GM18499 (cell line): ENCODE measurements at regions not wholly inside any gene's neighbourhood (a gene's known extent, or its start where the extent isn't known, plus 50 kb on each side); places are given as distances from the start of the nearest gene placed in this dataset.
A peak's percentile ranks its signal among the peaks of the same experiment; 100 is the strongest.

ENCODE experiments used
- ATAC-seq: cut with Tn5 transposase; IDR thresholded peaks from one replicate; pipeline ENCODE4 v1.9.1; 2021; ENCODE audit warnings: moderate number of reproducible peaks; ENCODE audit not compliant: insufficient read depth, unreplicated experiment

- no peak for ATAC-seq
Observed at GRCh38 chr16:62240722-62241121, 204.5 kb upstream of the CDH8 start.

- peak; percentile 97 for ATAC-seq
Observed at GRCh38 chr16:62225675-62226074, 189.4 kb upstream of the CDH8 start.

DNA sequence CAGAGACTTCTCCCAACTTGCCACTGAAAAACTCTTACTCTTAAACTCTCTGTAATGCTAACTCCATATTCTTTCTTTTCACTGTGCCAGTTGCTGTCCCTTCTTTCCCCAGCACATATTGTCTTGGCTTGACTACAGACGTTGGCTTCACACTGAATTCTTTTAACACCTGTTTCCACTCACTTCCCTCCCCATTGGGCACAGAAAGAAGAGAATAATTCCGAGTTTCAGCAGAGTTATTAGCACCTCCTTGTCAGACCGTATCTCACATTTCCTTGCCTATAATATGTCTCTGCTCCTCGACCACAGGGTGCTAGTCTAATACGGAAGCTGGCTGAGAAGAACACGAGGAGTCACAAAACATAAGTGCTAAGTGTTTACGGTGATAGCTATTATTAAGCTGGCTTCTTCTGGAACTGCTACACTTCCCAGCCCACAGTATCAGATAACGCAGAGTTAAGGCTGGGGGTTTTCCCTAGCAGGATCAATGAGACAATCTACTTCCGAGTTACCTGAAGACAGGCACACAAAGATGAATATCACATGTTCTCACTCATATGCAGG is 188.5 kb upstream of the CDH8 start:
- no peak for ATAC-seq

- ATAC-seq = no peak
Observed at GRCh38 chr16:62216837-62217236, 180.6 kb upstream of the CDH8 start.

- no peak for ATAC-seq
Observed at GRCh38 chr16:62213763-62214162, 177.5 kb upstream of the CDH8 start.

GRCh38 chr16:62208934-62209333 is 172.7 kb upstream of the CDH8 start:
- ATAC-seq = no peak

GRCh38 chr16:62205459-62205858 is 169.2 kb upstream of the CDH8 start:
- ATAC-seq = no peak

DNA sequence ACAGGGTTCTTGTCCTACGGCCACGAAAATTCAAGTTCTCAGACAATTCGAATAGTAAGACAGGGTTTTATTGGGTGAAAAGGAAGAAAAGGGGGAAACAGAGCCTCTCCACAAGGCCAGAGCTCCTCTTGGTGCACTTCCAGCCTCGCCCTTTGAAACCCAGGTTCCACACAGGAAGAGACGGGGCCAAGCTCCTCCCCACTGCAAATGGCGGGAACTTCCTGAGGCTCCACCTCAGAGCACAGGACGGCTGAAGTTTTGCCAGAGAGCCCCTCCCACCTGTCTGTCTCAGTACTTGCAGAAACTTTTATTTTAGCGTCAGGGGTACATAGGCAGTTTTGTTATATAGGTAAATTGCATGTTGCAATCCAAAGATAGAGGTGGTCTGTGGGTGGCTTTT is 165.7 kb upstream of the CDH8 start:
- ATAC-seq = no peak

DNA sequence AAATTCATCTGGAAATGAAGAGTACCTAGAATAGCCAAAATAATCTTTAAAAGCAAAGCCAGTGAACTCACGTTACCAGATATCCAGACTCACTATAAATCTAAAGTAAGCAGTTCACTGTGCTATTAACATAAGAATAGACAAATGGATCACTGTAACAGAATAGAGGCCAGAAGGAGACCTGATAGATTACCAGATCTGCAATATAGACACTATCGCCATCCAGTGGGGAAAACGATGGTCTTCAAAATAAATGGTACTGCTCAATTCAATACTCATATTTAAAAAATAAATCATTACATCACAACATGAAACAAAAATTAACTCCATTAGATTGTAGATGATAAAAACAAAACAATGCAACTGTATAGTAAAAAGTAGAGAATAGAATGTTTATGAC is 158.6 kb upstream of the CDH8 start:
- ATAC-seq = no peak

GRCh38 chr16:62190426-62190825 is 154.2 kb upstream of the CDH8 start:
- no peak for ATAC-seq

DNA sequence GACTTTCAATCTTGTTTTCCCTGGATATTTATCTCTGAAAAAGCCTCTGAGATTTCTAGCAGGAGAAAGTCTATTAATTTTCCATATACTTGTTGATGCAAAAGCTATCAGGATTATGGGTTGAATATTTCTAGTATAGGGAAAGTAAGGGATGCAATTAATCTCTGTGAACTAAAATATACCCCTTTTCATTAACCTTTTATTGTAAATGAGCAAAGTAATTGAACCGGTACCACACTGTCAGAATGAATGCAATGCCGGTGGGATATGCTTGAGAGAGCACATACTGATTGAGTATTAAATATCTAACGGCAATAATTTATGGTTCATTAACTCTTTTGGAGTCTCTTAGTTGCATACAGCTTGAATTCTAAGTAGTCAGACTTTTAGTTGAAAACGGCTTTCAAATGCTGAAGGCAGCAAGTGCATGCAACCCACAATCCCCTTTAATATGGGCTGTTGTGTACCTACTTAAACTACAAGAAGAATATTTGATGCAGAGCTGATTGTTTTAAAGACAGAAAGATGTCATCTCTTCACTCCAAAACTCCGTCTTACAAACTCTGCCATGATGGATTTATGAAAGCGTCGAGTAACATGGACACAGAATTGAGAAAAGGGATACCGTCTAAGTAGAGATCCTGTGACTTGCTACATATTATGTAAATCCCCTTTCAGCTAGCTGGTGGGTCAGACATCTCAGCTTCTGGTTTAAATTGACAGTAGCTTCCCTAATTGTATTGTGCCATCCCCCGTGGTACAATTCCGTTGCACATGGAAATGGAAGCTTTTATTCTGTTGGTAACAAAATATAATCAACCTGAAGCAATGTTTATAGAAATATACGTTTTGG is 141.3 kb upstream of the CDH8 start:
- ATAC-seq = no peak

DNA sequence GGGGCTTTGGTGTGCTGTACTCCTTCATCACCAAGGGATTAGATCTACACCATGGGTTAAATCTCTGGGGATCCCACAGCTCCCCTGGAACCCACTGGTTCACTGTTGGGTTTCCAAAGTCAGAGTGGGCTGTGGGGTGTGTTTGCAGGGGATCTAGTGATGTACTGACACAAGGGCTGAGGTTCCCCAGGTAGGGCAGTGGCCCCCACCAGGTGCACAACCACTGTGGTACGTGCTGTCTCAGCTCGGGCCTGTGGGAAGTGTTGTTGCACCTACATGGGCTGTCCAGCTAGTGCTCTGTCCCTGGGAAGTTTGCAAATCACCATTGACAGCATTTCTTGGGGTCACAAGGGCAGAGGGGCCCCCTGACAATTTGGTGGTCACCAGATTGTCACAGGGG is 134.4 kb upstream of the CDH8 start:
- no peak for ATAC-seq

- ATAC-seq = no peak
Observed at GRCh38 chr16:62167551-62167950, 131.3 kb upstream of the CDH8 start.

GRCh38 chr16:62157544-62157943 is 121.3 kb upstream of the CDH8 start:
- no peak for ATAC-seq

DNA sequence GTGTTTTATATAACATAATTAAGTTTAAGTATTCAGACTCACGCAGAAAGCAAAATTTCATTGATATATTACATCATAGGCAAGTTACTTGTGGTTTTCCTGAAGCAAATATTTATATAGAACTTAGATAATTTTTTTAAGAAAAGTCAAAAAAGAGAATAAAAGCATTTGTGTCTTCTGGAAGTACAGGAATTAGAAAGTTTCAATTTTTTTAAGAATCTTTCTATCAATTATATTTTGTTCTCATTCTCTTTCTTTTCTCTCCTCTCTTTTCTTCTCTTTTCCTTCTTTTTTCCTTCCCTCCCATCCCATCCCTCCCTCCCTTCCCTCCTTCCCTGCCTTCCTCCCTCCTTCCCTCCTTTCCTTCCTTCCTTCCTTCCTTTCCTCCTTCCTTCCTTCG is 120.7 kb upstream of the CDH8 start:
- no peak for ATAC-seq

GRCh38 chr16:62149631-62150030 is 113.4 kb upstream of the CDH8 start:
- ATAC-seq = no peak

DNA sequence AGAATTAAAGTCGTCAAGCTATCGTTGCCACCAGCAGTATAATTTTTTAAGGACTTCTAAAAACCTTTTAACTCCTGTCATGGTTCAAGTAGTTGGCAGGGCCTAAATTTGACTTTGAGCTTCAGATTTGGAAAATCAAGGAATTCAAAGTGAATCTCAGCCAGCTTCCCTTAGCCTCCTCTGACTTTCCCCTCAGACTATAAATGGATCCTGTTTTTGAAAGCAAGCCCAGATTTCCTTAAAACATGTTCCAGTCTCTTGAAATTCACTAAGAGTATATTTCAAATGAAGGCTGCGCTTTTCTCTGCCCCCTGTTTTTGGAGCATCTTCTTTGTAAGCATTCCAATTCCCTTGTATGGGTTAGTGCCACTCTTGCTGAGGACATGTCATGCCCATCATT is 101.8 kb upstream of the CDH8 start:
- no peak for ATAC-seq

GRCh38 chr16:62135911-62136310 is 99.7 kb upstream of the CDH8 start:
- ATAC-seq = no peak

DNA sequence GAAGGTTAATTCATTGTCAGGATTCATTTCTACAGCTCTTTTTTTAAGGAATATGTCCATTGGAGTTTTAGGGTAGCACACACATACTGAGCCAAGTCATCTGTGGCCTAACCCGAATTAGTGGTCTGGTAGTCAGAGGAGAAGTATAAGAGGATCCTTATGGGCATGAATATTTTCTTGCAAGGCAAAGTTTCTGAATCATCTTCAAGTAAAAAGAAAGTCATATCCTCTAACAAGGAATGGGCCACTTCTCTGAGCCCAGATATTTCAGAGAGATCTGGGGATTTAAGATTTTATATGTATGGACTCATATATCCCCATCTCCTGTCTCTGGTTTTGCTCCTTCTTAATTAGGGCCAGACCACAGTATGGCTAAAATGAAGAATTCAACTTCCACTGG is 99.2 kb upstream of the CDH8 start:
- ATAC-seq = no peak

GRCh38 chr16:62130101-62130500 is 93.9 kb upstream of the CDH8 start:
- ATAC-seq = no peak

GRCh38 chr16:62105244-62105643 is 69.0 kb upstream of the CDH8 start:
- ATAC-seq = no peak

DNA sequence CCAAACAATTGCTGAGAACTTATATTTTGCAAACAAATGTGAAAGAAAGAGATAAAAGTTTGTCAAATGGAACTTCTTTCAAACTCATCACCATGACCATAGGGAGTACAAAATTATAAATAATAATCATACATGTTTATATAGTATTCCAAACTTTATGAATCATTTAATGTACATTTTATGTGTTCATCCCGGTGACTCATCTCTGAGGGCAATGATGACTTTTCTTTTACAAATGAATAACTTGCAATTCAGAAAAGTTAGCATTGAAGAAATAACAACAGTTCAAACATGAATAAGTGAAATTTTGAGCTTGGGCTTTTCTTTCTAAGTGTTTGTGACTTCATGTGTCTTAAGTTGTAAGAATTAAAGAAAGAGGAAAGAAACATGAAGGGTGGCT is 66.3 kb upstream of the CDH8 start:
- ATAC-seq = no peak
